Uterus (tissue), 2 donors: ENCODE measurements at regions not wholly inside any gene's neighbourhood (a gene's known extent, or its start where the extent isn't known, plus 50 kb on each side); places are given as distances from the start of the nearest gene placed in this dataset.

Experiments
- POLR2A ChIP-seq, 2 donors: fragments of 450-650 bp; IDR thresholded peaks; one replicate each; pipeline ENCODE4 v1.6.1; 2016; ENCODE audit warnings: antibody characterized with exemption in 2 of 2, mild to moderate bottlenecking in 1 of 2, moderate library complexity in 1 of 2
- TF ChIP-seq, protein P1 (sequence below), 4 experiments: fragments of 200-600 bp in 2 of 4; fragments of 450-650 bp in 2 of 4; sonication (generic) in 2 of 4; IDR thresholded peaks; one replicate each; pipeline ENCODE4 v1.5.1; 2016 to 2019; ENCODE audit warnings: antibody characterized with exemption in 4 of 4, mild to moderate bottlenecking in 2 of 4, moderate library complexity in 1 of 4

DNA sequence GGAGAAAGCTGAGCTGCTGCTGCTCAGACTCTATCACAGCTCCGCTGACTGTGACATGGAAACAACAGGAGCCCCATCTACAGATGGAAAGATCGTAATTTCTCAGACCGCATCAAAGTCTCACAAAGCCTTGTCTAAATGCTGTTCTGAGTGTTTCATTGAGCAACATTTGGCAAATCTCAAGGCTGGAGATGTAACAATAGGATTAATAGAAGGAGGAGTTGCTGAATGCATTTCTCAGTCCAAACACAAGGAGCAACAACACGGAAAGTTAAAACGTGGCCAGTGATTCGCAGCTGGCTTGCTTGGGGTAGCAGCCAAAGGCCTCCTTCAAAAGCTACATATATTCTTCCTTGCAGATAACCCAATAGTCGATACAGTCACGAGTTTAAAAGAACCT is 55.7 kb downstream of the MRPL57 start:
- TF ChIP-seq, protein P1, sequence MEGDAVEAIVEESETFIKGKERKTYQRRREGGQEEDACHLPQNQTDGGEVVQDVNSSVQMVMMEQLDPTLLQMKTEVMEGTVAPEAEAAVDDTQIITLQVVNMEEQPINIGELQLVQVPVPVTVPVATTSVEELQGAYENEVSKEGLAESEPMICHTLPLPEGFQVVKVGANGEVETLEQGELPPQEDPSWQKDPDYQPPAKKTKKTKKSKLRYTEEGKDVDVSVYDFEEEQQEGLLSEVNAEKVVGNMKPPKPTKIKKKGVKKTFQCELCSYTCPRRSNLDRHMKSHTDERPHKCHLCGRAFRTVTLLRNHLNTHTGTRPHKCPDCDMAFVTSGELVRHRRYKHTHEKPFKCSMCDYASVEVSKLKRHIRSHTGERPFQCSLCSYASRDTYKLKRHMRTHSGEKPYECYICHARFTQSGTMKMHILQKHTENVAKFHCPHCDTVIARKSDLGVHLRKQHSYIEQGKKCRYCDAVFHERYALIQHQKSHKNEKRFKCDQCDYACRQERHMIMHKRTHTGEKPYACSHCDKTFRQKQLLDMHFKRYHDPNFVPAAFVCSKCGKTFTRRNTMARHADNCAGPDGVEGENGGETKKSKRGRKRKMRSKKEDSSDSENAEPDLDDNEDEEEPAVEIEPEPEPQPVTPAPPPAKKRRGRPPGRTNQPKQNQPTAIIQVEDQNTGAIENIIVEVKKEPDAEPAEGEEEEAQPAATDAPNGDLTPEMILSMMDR (IDR thresholded peaks at IDR 0.05) = no peak
- no peak for TF ChIP-seq POLR2A (IDR thresholded peaks at IDR 0.05)
